ENCODE measurements at regions not wholly inside any gene's neighbourhood (a gene's known extent, or its start where the extent isn't known, plus 50 kb on each side); places are given as distances from the start of the nearest gene placed in this dataset.
"Not testable (repeated sequence)": the region's sequence is repeated elsewhere in the genome, so short reads cannot be mapped to it uniquely, and the experiment has no call there.

DNA sequence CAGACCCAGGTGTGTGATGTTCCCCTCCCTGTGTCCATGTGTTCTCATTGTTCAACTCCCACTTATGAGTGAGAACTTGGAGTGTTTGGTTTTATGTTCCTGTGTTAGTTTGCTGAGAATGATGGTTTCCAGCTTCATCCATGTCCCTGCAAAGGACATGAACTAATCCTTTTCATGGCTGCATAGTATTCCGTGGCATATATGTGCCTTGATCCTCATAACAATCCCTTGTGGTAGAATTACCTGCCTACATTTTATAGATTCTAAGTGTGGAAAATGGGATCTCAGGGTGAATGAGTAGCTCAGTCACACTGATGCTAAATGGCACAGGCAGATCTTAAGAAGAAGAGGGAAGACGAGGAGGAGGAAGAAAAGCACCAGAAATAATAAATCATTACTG, 202.7 kb downstream of the ALDH8A1 start:
- TF ChIP-seq, protein P1, sequence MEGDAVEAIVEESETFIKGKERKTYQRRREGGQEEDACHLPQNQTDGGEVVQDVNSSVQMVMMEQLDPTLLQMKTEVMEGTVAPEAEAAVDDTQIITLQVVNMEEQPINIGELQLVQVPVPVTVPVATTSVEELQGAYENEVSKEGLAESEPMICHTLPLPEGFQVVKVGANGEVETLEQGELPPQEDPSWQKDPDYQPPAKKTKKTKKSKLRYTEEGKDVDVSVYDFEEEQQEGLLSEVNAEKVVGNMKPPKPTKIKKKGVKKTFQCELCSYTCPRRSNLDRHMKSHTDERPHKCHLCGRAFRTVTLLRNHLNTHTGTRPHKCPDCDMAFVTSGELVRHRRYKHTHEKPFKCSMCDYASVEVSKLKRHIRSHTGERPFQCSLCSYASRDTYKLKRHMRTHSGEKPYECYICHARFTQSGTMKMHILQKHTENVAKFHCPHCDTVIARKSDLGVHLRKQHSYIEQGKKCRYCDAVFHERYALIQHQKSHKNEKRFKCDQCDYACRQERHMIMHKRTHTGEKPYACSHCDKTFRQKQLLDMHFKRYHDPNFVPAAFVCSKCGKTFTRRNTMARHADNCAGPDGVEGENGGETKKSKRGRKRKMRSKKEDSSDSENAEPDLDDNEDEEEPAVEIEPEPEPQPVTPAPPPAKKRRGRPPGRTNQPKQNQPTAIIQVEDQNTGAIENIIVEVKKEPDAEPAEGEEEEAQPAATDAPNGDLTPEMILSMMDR (IDR thresholded peaks at IDR 0.05; ENCODE audit: extremely low read depth in 1 of 2, insufficient read depth in 1 of 2, low read depth in 1 of 2, low read length in 2 of 2) = not testable (repeated sequence)
- not testable (repeated sequence) for TF ChIP-seq EZH2 (IDR thresholded peaks at IDR 0.05; ENCODE audit: borderline replicate concordance, low read depth, low read length, severe bottlenecking)

Data from endothelial cell of umbilical vein (primary cell).